ENCODE measurements at regions not wholly inside any gene's neighbourhood (a gene's known extent, or its start where the extent isn't known, plus 50 kb on each side); places are given as distances from the start of the nearest gene placed in this dataset.
A peak's percentile ranks its signal among the peaks of the same experiment; 100 is the strongest.

DNA sequence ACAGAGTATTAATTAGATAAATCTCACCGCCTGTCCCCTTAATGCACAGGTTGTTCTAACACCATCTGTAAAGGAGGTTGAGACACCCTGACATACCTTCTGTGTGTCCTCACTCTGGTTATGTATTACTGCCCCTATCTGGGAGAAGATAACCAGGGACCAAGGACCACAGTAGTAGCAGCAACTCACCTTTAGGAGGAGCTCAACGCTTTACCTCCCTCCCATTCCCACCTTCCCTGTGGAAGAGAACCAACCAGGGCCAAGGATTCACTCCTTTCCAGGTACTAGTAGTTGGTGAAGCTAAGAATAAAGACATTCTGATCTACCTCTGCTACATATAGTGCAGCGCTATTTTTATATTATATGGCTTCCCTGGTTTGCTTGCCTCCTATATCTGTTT, 232.6 kb downstream of the MEX3B start:
- no peaks in the 10 kb centered on the region for H3K27me3 ChIP-seq (ENCODE audit: control insufficient read depth, insufficient read depth, low read length)
- FAIRE-seq (no peak), DNase-seq (peak in 1 of 5 donors; percentile 28)
- no peaks in the 10 kb centered on the region for H3K4me1 ChIP-seq (ENCODE audit: control insufficient read depth in 2 of 3, insufficient read depth in 2 of 3, low read depth in 1 of 3, low read length in 3 of 3)
- no peaks in the 10 kb centered on the region for H3K9me3 ChIP-seq (ENCODE audit: control insufficient read depth in 2 of 3, insufficient read depth in 1 of 3, low read length in 3 of 3)
- H3K36me3 ChIP-seq (ENCODE audit: control insufficient read depth in 2 of 3, insufficient read depth in 3 of 3, low read length in 3 of 3) = no peaks in the 10 kb centered on the region
- intact Hi-C loops (cut with DNase I) = no loop called here
- H3K27ac ChIP-seq (ENCODE audit: low read depth in 2 of 2, low read length in 2 of 2) = no peak overlapping the region
- H3K4me3 ChIP-seq (ENCODE audit: low read length in 3 of 3) = no peak overlapping the region
- TF ChIP-seq, protein P1, sequence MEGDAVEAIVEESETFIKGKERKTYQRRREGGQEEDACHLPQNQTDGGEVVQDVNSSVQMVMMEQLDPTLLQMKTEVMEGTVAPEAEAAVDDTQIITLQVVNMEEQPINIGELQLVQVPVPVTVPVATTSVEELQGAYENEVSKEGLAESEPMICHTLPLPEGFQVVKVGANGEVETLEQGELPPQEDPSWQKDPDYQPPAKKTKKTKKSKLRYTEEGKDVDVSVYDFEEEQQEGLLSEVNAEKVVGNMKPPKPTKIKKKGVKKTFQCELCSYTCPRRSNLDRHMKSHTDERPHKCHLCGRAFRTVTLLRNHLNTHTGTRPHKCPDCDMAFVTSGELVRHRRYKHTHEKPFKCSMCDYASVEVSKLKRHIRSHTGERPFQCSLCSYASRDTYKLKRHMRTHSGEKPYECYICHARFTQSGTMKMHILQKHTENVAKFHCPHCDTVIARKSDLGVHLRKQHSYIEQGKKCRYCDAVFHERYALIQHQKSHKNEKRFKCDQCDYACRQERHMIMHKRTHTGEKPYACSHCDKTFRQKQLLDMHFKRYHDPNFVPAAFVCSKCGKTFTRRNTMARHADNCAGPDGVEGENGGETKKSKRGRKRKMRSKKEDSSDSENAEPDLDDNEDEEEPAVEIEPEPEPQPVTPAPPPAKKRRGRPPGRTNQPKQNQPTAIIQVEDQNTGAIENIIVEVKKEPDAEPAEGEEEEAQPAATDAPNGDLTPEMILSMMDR (IDR thresholded peaks at IDR 0.05; ENCODE audit: borderline replicate concordance, extremely low read depth, insufficient read depth) = peak; percentile 21
- no peak overlapping the region for H3K9ac ChIP-seq (ENCODE audit: low read length in 3 of 3)

DNA sequence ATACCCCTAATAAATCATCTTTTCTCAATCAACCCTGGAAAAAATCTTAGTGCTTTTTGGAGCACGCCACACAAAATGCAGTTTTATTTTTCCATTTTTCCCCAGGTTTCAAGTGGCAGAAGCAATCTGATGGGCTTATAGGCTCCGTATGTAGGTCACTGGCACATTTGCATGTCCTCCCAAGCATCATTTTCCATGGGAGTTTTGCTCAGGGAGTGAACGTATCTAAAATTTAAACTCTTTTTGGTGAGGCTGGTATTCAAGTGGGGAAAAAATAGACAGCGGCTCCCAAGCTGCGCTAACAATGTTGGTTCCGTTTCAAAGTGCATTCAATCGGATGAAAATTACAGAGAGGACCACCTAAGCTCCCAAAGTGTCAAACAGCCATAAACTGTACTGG, 233.4 kb downstream of the MEX3B start:
- no peaks in the 10 kb centered on the region for H3K36me3 ChIP-seq (ENCODE audit: control insufficient read depth in 2 of 3, insufficient read depth in 3 of 3, low read length in 3 of 3)
- H3K9me3 ChIP-seq (ENCODE audit: control insufficient read depth in 2 of 3, insufficient read depth in 1 of 3, low read length in 3 of 3) = no peaks in the 10 kb centered on the region
- TF ChIP-seq, protein P1 (IDR thresholded peaks at IDR 0.05; ENCODE audit: borderline replicate concordance, extremely low read depth, insufficient read depth) = no peak
- no peak overlapping the region for H3K4me3 ChIP-seq (ENCODE audit: low read length in 3 of 3)
- H3K27me3 ChIP-seq (ENCODE audit: control insufficient read depth, insufficient read depth, low read length) = no peaks in the 10 kb centered on the region
- H3K9ac ChIP-seq (ENCODE audit: low read length in 3 of 3) = no peak overlapping the region
- FAIRE-seq (no peak), DNase-seq (no peak)
- no peaks in the 10 kb centered on the region for H3K4me1 ChIP-seq (ENCODE audit: control insufficient read depth in 2 of 3, insufficient read depth in 2 of 3, low read depth in 1 of 3, low read length in 3 of 3)
- no peak overlapping the region for H3K27ac ChIP-seq (ENCODE audit: low read depth in 2 of 2, low read length in 2 of 2)
- intact Hi-C loops (cut with DNase I) = no loop called here

DNA sequence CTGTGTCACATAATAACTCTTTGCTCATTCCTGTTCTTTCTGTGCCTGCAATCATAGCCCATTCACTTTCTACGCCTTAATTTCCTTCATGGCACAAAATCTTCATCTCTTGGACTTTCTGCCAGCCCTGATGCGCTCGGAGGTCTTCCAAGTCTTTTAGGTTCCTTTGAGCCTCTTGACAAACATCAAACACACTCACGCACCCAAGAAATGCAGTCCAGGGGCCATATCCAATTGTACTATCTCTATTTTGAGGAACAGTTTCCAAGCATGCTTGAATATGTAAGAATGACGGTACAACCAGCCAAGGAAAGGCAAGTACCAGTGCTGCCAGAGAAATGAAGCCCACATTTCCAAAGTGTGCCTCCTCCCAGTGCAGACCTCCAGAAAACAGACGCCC, 234.1 kb downstream of the MEX3B start:
- Histone ChIP-seq H3K36me3 (ENCODE audit: control insufficient read depth in 2 of 3, insufficient read depth in 3 of 3, low read length in 3 of 3) (no peaks in the 10 kb centered on the region), H3K4me1 (ENCODE audit: control insufficient read depth in 2 of 3, insufficient read depth in 2 of 3, low read depth in 1 of 3, low read length in 3 of 3) (no peaks in the 10 kb centered on the region), H3K9ac (ENCODE audit: low read length in 3 of 3) (no peak overlapping the region), H3K4me3 (ENCODE audit: low read length in 3 of 3) (no peak overlapping the region), H3K9me3 (ENCODE audit: control insufficient read depth in 2 of 3, insufficient read depth in 1 of 3, low read length in 3 of 3) (no peaks in the 10 kb centered on the region), H3K27me3 (ENCODE audit: control insufficient read depth, insufficient read depth, low read length) (no peaks in the 10 kb centered on the region), H3K27ac (ENCODE audit: low read depth in 2 of 2, low read length in 2 of 2) (no peak overlapping the region)
- intact Hi-C loops (cut with DNase I) = no loop called here
- no peak for FAIRE-seq
- no peak for DNase-seq
- TF ChIP-seq, protein P1 (IDR thresholded peaks at IDR 0.05; ENCODE audit: borderline replicate concordance, extremely low read depth, insufficient read depth) = no peak

DNA sequence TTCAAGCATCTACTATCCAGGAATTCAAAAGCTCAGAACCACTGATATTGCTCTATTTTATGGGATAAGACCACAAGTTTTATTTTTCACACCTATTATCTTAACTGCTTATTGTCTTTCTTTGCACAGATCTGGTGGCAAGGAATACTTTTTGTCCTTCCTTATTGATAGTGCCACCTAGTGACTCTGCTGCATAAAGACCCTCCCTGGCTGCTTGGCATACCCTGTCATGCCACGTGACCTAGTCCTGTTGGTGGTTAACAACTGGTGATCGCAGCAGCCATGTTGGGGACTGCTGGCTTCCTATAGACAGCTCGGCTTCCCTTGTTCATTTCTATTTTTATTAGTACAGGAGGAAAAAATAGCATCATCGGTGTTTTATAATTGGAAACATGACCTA, 236.3 kb downstream of the MEX3B start:
- Histone ChIP-seq H3K36me3 (ENCODE audit: control insufficient read depth in 2 of 3, insufficient read depth in 3 of 3, low read length in 3 of 3) (no peaks in the 10 kb centered on the region), H3K4me3 (ENCODE audit: low read length in 3 of 3) (no peak overlapping the region), H3K4me1 (ENCODE audit: control insufficient read depth in 2 of 3, insufficient read depth in 2 of 3, low read depth in 1 of 3, low read length in 3 of 3) (no peaks in the 10 kb centered on the region), H3K27ac (ENCODE audit: low read depth in 2 of 2, low read length in 2 of 2) (no peak overlapping the region), H3K9me3 (ENCODE audit: control insufficient read depth in 2 of 3, insufficient read depth in 1 of 3, low read length in 3 of 3) (no peaks in the 10 kb centered on the region), H3K27me3 (ENCODE audit: control insufficient read depth, insufficient read depth, low read length) (no peaks in the 10 kb centered on the region), H3K9ac (ENCODE audit: low read length in 3 of 3) (no peak overlapping the region)
- FAIRE-seq (no peak), DNase-seq (peak in 3 of 5 donors; percentile 13 to 46 (median 35))
- TF ChIP-seq, protein P1 (IDR thresholded peaks at IDR 0.05; ENCODE audit: borderline replicate concordance, extremely low read depth, insufficient read depth) = no peak
- intact Hi-C loops (cut with DNase I) = no loop called here

Data from kidney (tissue), 13 donors.